H1 (cell line): ENCODE measurements at regions not wholly inside any gene's neighbourhood (a gene's known extent, or its start where the extent isn't known, plus 50 kb on each side); places are given as distances from the start of the nearest gene placed in this dataset.
A peak's percentile ranks its signal among the peaks of the same experiment; 100 is the strongest.

ENCODE experiments used
- CTCF ChIA-PET: fragments of 300-600 bp; sonication (Branson Sonifier 250); formaldehyde crosslinking; loops from one replicate; lab custom pipeline; 2021; ENCODE audit not compliant: partially characterized antibody; lab: Charles Lee
- POLR2A ChIA-PET: fragments of 300-600 bp; sonication (Branson Sonifier 250); formaldehyde crosslinking; loops from one replicate; lab custom pipeline; 2021; ENCODE audit warnings: inconsistent platforms; ENCODE audit not compliant: partially characterized antibody; lab: Charles Lee
- DNase-seq, 2 experiments: peaks; one replicate each; pipeline versions ENCODE4 v3.0.0 to v3.0.0-alpha.2; 2010 to 2022; ENCODE audit warnings: low spot score in 2 of 2, low read depth in 1 of 2, mixed read lengths in 1 of 2
- FAIRE-seq: peaks from 2 replicates; lab custom pipeline; 2011; peaks lifted over from hg19 to GRCh38; lab: Jason Lieb, UNC
- H2AFZ ChIP-seq: 2 replicates; pipeline ENCODE4 v1.8.1; 2012; ENCODE audit warnings: low read length, inconsistent platforms
- H2AK5ac ChIP-seq: 2 replicates; pipeline ENCODE4 v1.6.1; 2013; ENCODE audit warnings: low read depth, low read length
- H2BK120ac ChIP-seq: replicated peaks from 2 replicates; pipeline ENCODE3; 2013; ENCODE audit warnings: low read depth, low read length, inconsistent platforms
- H2BK12ac ChIP-seq: 2 replicates; pipeline ENCODE4 v1.6.1; 2013; ENCODE audit warnings: low read depth, low read length
- H2BK15ac ChIP-seq: 2 replicates; pipeline ENCODE4 v1.6.1; 2013; ENCODE audit warnings: low read length
- H2BK20ac ChIP-seq: 2 replicates; pipeline ENCODE4 v1.6.1; 2013; ENCODE audit warnings: low read length
- H2BK5ac ChIP-seq: 2 replicates; pipeline ENCODE4 v1.6.1; 2013; ENCODE audit warnings: low read depth, low read length
- H3K14ac ChIP-seq: 2 replicates; pipeline ENCODE4 v1.6.1; 2013; ENCODE audit warnings: inconsistent platforms; ENCODE audit not compliant: insufficient read length
- H3K18ac ChIP-seq: 2 replicates; pipeline ENCODE4 v1.6.1; 2013; ENCODE audit warnings: low read length; ENCODE audit errors: extremely low read depth
- H3K23ac ChIP-seq: 2 replicates; pipeline ENCODE4 v1.6.1; 2013; ENCODE audit warnings: inconsistent platforms; ENCODE audit not compliant: insufficient read length
- H3K23me2 ChIP-seq: 2 replicates; pipeline ENCODE4 v1.6.1; 2013; ENCODE audit warnings: low read depth, low read length
- H3K27ac ChIP-seq: 2 replicates; pipeline ENCODE4 v1.6.1; 2011; ENCODE audit warnings: low read depth, low read length, inconsistent platforms
- H3K27me3 ChIP-seq, 4 experiments: replicated peaks in 1 of 4; 1 replicate in 1 of 4; 2 replicates in 3 of 4; pipeline versions ENCODE4 v1.6.1 to v1.8.1; 2011 to 2013; ENCODE audit warnings: low read length in 3 of 4, mild to moderate bottlenecking in 3 of 4, inconsistent platforms in 2 of 4, mixed read lengths in 2 of 4, moderate library complexity in 1 of 4; ENCODE audit not compliant: control insufficient read depth in 3 of 4, insufficient read depth in 3 of 4; ENCODE audit errors: extremely low read depth in 1 of 4
- H3K36me3 ChIP-seq, 4 experiments: 2 replicates each; pipeline versions ENCODE4 v1.6.1 to v1.8.1; 2011 to 2013; ENCODE audit warnings: mild to moderate bottlenecking in 4 of 4, low read length in 3 of 4, moderate library complexity in 2 of 4, control low read depth in 1 of 4, inconsistent platforms in 1 of 4; ENCODE audit not compliant: insufficient read depth in 4 of 4, control insufficient read depth in 2 of 4
- H3K4ac ChIP-seq: replicated peaks from 2 replicates; pipeline ENCODE3; 2013; ENCODE audit warnings: low read length, low read depth, mixed read lengths, inconsistent platforms; ENCODE audit not compliant: insufficient read length
- H3K4me1 ChIP-seq, 4 experiments: replicated peaks in 1 of 4; 1 replicate in 1 of 4; 2 replicates in 3 of 4; pipeline versions ENCODE4 v1.6.1 to v1.8.1; 2011 to 2013; ENCODE audit warnings: low read length in 3 of 4, inconsistent platforms in 2 of 4, mixed read lengths in 1 of 4; ENCODE audit not compliant: insufficient read depth in 4 of 4, control insufficient read depth in 3 of 4
- H3K4me2 ChIP-seq, 2 experiments: 2 replicates each; pipeline versions ENCODE4 v1.6.1 to v1.8.1; 2011 to 2013; ENCODE audit warnings: low read depth in 2 of 2, low read length in 2 of 2, control low read depth in 1 of 2, inconsistent platforms in 1 of 2, mild to moderate bottlenecking in 1 of 2; ENCODE audit not compliant: insufficient read depth in 1 of 2
- H3K4me3 ChIP-seq, 4 experiments: fragments of 200-600, 300-600 bp in 1 of 4; sonication (generic), shearing (Covaris generic), sonication (Bioruptor Twin) in 1 of 4; 2 replicates each; pipeline versions ENCODE4 v1.5.1 to v1.8.1; 2011 to 2016; ENCODE audit warnings: low read length in 4 of 4, low read depth in 3 of 4, control low read depth in 2 of 4, inconsistent platforms in 2 of 4, mild to moderate bottlenecking in 2 of 4, mixed read lengths in 1 of 4, moderate library complexity in 1 of 4; ENCODE audit not compliant: insufficient read depth in 2 of 4; ENCODE audit errors: extremely low read depth in 1 of 4
- H3K56ac ChIP-seq: replicated peaks from 2 replicates; pipeline ENCODE3; 2013; ENCODE audit warnings: low read depth, mild to moderate bottlenecking, mixed read lengths, low read length, inconsistent platforms; ENCODE audit not compliant: insufficient read length
- H3K79me1 ChIP-seq: 2 replicates; pipeline ENCODE4 v1.6.1; 2013; ENCODE audit warnings: low read depth, low read length, control low read depth
- H3K79me2 ChIP-seq, 2 experiments: 2 replicates each; pipeline versions ENCODE4 v1.6.1 to v1.8.1; 2012 to 2013; ENCODE audit warnings: low read length in 2 of 2, mild to moderate bottlenecking in 2 of 2, inconsistent platforms in 1 of 2; ENCODE audit not compliant: insufficient read depth in 2 of 2, control insufficient read depth in 1 of 2
- H3K9ac ChIP-seq, 4 experiments: replicated peaks in 1 of 4; 1 replicate in 1 of 4; 2 replicates in 3 of 4; pipeline versions ENCODE4 v1.6.1 to v1.8.1; 2011 to 2013; ENCODE audit warnings: low read depth in 3 of 4, low read length in 3 of 4, control low read depth in 2 of 4, mild to moderate bottlenecking in 2 of 4, moderate library complexity in 2 of 4, inconsistent platforms in 1 of 4; ENCODE audit errors: extremely low read depth in 1 of 4
- H3K9me3 ChIP-seq, 2 experiments: 2 replicates each; pipeline versions ENCODE4 v1.6.1 to v1.8.1; 2012 to 2013; ENCODE audit warnings: mild to moderate bottlenecking in 2 of 2, moderate library complexity in 2 of 2, control low read depth in 1 of 2, inconsistent platforms in 1 of 2, low read depth in 1 of 2, low read length in 1 of 2, mixed read lengths in 1 of 2; ENCODE audit not compliant: insufficient read depth in 2 of 2
- H4K20me1 ChIP-seq, 2 experiments: replicated peaks in 1 of 2; 2 replicates each; pipeline versions ENCODE3 to v1.8.1; 2011 to 2013; ENCODE audit warnings: inconsistent platforms in 2 of 2, low read length in 2 of 2, mild to moderate bottlenecking in 1 of 2; ENCODE audit not compliant: insufficient read depth in 2 of 2, control insufficient read depth in 1 of 2
- H4K5ac ChIP-seq: 2 replicates; pipeline ENCODE4 v1.6.1; 2013; ENCODE audit warnings: low read length, low read depth, mixed read lengths, inconsistent platforms; ENCODE audit not compliant: insufficient read length
- H4K8ac ChIP-seq: 2 replicates; pipeline ENCODE4 v1.8.0; 2013; ENCODE audit warnings: mild to moderate bottlenecking, moderate library complexity, low read length, inconsistent platforms; ENCODE audit not compliant: insufficient read depth; ENCODE audit errors: extremely low read depth
- H4K91ac ChIP-seq: replicated peaks from 2 replicates; pipeline ENCODE3; 2013; ENCODE audit warnings: low read length, mixed read lengths, inconsistent platforms; ENCODE audit not compliant: insufficient read length
- MAX ChIP-seq: IDR thresholded peaks from 2 replicates; pipeline ENCODE4 v1.6.1; 2012; ENCODE audit warnings: inconsistent platforms
- SIRT6 ChIP-seq: IDR thresholded peaks from one replicate; pipeline ENCODE4 v1.7.1; 2012; ENCODE audit warnings: low read length, inconsistent platforms
- SP2 ChIP-seq: IDR thresholded peaks from 2 replicates; pipeline ENCODE4 v1.6.1; 2012; ENCODE audit warnings: mild to moderate bottlenecking, low read length, inconsistent platforms
- SRF ChIP-seq: IDR thresholded peaks from 2 replicates; pipeline ENCODE4 v1.6.1; 2011; ENCODE audit warnings: mild to moderate bottlenecking, low read depth, low read length, moderate library complexity
- SUZ12 ChIP-seq: fragments of 200-600 bp; sonication (generic); IDR thresholded peaks from 2 replicates; pipeline ENCODE4 v1.6.1; 2012; ENCODE audit warnings: mild to moderate bottlenecking, inconsistent platforms, low read length, moderate library complexity, mixed read lengths
- TAF7 ChIP-seq: optimal IDR thresholded peaks from 2 replicates; pipeline ENCODE3; 2011; ENCODE audit warnings: low read depth, mild to moderate bottlenecking, inconsistent platforms, low read length, moderate library complexity, borderline replicate concordance
- WGBS, 2 experiments: shearing (Covaris generic) in 1 of 2; methylation state at CpG; one replicate each; pipeline versions ENCODE4 v1.1.6 to v1.1.7; 2013 to 2015; ENCODE audit warnings: low lambda C conversion rate in 2 of 2, mixed read lengths in 2 of 2, inconsistent platforms in 1 of 2, low coverage in 1 of 2, missing lambda C conversion rate in 1 of 2; ENCODE audit not compliant: insufficient replicate concordance in 2 of 2, insufficient coverage in 1 of 2, insufficient read length in 1 of 2; ENCODE audit errors: extremely low coverage in 1 of 2, missing lambda C conversion rate in 1 of 2; 5-methylcytosine and 5-hydroxymethylcytosine counted together

GRCh38 chr10:27344568-27345454, 104.2 kb upstream of the ACBD5 start:
- Histone ChIP-seq H3K27ac (no peak overlapping the region), H3K4me2 (no peak overlapping the region), H4K20me1 (no peaks in the 10 kb centered on the region), H3K9ac (no peak overlapping the region), H3K56ac (no peak overlapping the region), H3K23ac (no peak overlapping the region), H3K14ac (no peak overlapping the region), H3K9me3 (no peaks in the 10 kb centered on the region), H2AFZ (peak overlapping the region; percentile 69; the same call in 1 of the 2 replicates), H2BK12ac (no peak overlapping the region), H4K8ac (no peak overlapping the region), H3K79me1 (no peaks in the 10 kb centered on the region), H3K23me2 (no peaks in the 10 kb centered on the region), H2AK5ac (no peak overlapping the region), H2BK15ac (no peak overlapping the region), H2BK5ac (no peak overlapping the region), H3K27me3 (no peaks in the 10 kb centered on the region), H4K5ac (no peak overlapping the region), H2BK20ac (no peak overlapping the region), H2BK120ac (no peak overlapping the region), H4K91ac (no peak overlapping the region), H3K79me2 (no peaks in the 10 kb centered on the region), H3K36me3 (no peaks in the 10 kb centered on the region), H3K4ac (no peak overlapping the region), H3K18ac (no peak overlapping the region), H3K4me1 (peaks cover 0 to 2% (median 0%) of the 10 kb centered on the region in 4 experiments; a peak in 1 of 7 replicates), H3K4me3 (no peak overlapping the region)
- POLR2A ChIA-PET: no interaction called here
- no peak for FAIRE-seq
- TF ChIP-seq SP2 (no peak), TAF7 (no peak), SRF (no peak), SIRT6 (no peak), MAX (0 out of 2 replicates have a peak, but pooled peaks have one; percentile 21), SUZ12 (no peak)
- no peak for DNase-seq
- CTCF ChIA-PET: interaction anchor here (1.0 kb wide), 1 partner anchor 9 kb away, joined by 4 read pairs; no protein-coding TSS in a partner anchor
- WGBS, 2 experiments: 69% methylated on average over 8 of the region's 8 CpGs; no CpG with 5 or more reads in 1 of the 2 experiments
